ENCODE measurements at regions not wholly inside any gene's neighbourhood (a gene's known extent, or its start where the extent isn't known, plus 50 kb on each side); places are given as distances from the start of the nearest gene placed in this dataset.
"Not testable (repeated sequence)": the region's sequence is repeated elsewhere in the genome, so short reads cannot be mapped to it uniquely, and the experiment has no call there.

DNA sequence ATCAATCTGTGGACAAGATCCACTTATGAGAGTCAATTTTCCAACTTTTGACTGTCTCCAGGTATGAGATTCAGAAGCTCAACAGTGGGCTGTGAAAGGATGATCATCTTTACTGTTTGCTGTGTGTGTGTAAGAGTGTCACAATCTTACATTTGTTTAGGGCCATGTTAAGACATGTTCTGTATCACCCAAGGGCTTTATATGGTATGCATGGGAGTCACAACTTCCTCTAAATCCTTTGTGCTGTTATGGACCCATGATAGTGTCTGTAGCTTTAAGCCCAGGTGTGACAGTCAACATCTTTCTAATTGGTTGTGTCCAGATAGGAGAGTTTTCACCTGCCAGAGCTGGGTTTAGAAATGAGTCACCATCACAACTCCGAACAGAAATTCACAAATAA lies 70.2 kb downstream of the ZNF726 start:
- DNase-seq: not testable (repeated sequence)

DNA sequence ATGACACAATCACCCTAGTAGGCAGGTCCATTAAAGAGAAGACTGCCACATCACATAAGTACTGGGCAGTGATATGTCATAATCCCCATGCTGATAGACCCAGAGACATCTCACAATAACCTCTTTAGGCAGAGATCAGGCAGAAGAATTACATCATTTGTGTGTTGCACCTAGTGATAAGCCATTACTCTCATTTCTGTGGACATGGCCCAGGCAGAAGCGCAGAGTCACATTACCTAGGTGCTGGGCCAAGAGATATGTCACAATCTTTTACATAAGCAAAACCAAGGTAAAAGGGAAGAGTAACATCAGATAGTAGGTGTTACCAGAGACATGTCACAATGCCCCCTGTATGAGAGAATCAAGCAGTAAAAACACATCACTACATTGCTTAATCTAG lies 71.9 kb downstream of the ZNF726 start:
- DNase-seq: peak in 1 of 2 donors; percentile 13

GRCh38 chr19:23991170-23991569 lies 76.5 kb downstream of the ZNF726 start:
- no peak for DNase-seq

- peak in 1 of 2 donors; percentile 17 for DNase-seq
These were observed 77.7 kb downstream of the ZNF726 start for GRCh38 chr19:23992348-23992747.

GRCh38 chr19:23993440-23993839 lies 78.8 kb downstream of the ZNF726 start:
- DNase-seq: no peak

DNA sequence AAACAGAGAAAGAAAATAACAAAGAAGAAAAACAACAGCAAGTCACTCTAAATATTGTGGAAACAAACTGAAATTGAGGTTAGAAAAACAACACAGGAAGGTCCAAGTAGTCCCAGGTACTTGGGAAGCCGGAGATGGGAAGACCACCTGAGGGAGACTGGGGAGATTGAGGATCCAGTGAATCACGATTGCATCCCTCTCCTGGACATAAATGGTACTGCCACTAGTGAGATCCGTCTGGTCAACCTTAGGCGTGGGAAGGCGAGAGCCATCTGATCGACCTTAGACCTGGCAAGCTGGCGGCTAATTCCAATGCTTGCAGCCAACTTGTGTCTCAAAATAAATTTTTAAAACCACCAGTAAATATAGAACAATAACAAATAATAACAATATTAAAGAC lies 81.9 kb downstream of the ZNF726 start:
- no peak for DNase-seq

- no peak for DNase-seq
These were observed 83.9 kb downstream of the ZNF726 start for GRCh38 chr19:23998568-23998967.

DNA sequence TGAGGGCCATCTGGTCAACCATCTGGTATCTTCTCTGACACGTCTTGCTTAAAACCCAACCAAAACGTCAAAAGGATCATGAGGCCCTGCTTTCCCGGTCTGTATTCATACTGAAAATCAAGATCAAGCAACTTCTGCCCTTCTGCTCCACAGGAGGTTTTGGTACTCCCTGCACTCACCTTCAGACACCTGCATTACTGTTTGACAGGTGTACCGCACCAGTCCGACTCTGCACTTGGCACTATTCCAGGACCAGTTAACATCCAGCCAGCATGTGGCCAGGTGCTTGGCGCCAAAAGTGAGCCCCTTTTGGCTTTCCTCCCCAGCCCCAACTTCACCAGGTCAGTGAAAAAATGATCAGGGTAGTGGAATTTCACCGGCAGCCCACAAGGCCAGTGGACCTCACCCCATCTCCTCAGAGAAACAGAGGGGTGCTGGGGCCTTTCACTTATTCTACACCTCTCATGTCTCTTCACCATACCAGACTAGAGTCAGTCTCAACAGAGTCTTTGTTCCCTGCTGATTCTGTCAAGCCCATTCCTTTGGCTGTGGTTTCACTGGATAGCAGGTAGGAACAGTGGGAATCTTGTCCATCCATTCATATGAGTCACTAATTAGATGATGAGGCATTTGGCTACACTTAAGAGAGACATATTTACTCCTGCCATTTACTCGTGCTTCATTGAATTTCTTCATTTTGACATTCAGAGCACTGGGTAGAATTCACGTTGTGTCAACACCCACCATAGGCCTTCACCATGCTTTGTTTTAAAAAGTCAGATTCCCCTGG lies 85.3 kb downstream of the ZNF726 start:
- DNase-seq: no peak

DNA sequence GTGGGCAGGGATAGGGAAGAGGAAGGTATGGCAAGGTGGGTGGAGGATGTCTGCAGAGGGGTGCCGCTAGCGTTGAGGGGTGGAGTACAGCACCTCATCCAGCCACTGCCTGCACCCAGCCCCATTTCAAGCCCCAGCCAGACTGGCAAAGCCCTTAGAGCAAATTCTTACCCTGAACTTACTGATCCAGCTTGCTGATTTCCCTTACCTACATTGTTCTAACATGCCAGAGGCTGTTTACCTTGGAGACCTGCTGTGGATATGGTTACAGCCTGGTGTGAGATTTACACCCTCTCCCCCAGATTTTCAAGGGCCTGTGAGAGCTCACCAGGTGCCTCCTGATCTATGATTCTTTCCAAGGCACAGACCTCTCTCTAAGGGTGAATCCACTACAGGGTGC lies 86.0 kb downstream of the ZNF726 start:
- no peak for DNase-seq

DNA sequence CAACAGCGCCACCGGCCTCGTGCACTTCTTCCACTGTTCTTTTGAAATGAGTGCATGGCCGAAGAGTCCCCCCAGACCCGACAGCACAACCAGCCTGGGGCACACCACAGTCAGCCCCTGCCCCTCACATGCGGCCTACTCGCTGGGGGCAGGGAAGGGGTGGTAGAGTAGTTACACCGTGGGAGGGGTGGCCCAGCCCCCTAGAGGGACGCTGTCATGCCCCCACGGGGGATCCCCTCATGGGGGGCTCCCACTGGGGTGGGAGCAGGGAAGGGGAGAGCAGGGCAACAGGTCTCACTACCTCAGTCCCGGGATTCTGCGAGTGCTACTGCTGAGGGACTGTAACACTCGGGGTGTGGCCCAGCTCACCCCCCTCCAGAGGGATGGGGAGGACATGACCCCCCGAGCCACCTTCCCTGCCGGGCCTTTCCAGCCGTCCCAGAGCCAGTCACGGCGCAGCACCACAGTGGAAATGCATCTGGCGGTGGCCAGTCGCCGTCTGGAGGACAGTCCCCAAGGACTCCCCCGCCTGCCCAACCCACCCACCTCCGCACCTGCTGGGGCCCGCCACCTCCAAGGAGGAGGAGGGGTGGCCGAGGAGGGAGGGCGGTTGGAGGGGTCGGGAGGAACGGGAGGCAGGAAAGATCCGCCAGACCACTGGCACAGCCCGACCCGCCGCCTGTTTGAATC lies 84.6 kb upstream of the ZNF254 start:
- no peak for DNase-seq

GRCh38 chr19:24003537-24003936 lies 83.5 kb upstream of the ZNF254 start:
- no peak for DNase-seq

GRCh38 chr19:24004166-24004565 lies 82.8 kb upstream of the ZNF254 start:
- no peak for DNase-seq

DNA sequence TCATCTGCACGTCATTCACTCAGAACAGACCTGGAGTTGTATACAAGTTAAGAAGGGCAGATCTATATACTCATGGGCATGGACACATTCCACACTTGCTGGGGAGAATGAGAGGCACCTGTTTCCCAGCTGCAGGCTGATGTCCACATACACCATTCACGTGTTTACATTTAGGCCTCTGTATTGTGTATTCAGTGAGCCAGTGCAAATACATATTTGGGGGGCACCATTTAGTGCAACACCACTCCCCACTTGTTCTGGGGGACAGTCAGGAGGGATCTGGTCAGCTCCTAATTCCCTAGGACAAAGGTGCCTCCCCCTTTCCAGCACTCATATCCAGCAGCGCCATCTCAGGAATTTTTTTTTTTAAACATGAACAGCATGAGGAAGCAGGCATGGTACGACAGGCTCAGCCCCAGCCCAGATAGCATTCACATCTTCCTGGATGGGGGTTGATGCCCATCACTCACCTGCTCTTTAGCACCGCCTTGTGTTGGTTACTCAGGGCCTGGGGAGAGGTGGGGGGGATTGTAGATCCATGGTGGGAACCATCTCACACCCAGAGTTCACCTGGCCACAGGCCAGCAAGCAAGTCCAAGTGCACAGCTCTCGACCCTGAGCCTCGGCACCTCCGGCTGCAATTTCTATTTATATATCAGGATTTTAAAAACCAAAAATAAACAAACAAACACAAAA lies 56.9 kb upstream of the ZNF254 start:
- DNase-seq: no peak

DNA sequence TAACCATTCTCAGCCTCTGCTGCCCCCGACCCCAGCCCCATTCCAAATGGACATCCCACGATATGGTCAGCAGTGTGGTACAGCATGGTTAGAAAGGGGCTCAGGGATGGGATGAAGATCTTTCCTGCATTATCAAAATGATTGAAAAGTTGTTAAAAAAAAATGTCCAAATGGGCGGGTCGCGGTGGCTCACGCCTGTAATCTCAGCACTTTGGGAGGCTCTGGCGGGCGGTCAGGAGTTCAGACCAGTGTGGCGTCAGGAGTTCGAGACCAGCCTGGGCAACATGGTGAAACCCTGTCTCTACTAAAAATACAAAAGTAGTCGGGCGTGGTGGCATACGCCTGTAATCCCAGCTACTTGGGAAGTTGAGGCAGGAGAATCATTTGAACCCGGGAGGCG lies 54.3 kb upstream of the ZNF254 start:
- peak in 1 of 2 donors; percentile 3 for DNase-seq

GRCh38 chr19:24033301-24033962 lies 53.6 kb upstream of the ZNF254 start:
- DNase-seq: peak; percentile 85 to 87

DNA sequence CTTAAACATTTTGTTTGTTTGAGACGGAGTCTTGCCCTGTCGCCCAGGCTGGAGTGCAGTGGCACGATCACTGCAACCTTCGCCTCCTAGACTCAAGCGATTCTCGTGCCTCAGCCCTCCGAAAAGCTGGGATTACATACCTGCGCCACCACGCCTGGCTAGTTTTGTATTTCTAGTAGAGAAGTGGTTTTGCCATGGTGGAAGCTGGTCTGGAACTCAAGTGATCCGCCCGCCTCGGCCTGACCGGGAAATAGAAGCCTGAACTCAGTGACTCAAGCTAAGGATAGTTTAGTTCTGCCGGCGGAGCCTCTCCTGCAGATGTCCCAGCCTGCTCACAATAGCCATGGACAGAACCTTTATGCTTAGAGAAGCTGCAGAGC lies 53.0 kb upstream of the ZNF254 start:
- peak; percentile 5 to 18 for DNase-seq

DNA sequence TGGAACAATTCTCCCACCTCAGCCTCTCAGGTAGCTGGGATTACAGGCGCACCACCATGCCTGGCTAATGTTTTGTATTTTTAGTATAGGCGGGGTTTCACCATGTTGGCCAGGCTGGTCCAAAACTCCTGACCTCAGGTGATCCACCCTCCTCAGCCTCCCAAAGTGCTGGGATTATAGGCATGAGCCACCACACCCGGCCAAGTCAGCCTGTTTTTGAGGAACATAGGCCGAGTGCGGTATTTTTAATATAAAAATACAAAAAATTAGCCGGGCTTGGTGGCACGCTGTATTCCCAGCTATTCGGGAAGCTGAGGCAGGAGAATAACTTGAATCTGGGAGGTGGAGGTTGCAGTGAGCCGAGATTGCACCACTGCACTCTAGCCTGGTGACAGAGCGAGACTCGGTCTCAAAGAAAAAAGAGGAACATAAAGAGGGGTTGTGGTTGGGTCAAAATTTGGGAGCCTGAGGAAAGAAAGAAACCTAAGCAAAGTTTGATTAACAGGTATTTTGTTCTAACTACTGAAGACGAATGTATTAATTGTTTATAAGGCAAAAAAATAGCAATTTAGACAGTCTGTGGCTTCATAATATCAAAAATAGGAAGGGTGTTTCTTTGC lies 51.6 kb upstream of the ZNF254 start:
- not testable (repeated sequence) for DNase-seq

Data from CD4-positive, alpha-beta T cell treated with Interleukin-1 beta for 1 hour (primary cell).